ENCODE measurements at regions not wholly inside any gene's neighbourhood (a gene's known extent, or its start where the extent isn't known, plus 50 kb on each side); places are given as distances from the start of the nearest gene placed in this dataset.

DNA sequence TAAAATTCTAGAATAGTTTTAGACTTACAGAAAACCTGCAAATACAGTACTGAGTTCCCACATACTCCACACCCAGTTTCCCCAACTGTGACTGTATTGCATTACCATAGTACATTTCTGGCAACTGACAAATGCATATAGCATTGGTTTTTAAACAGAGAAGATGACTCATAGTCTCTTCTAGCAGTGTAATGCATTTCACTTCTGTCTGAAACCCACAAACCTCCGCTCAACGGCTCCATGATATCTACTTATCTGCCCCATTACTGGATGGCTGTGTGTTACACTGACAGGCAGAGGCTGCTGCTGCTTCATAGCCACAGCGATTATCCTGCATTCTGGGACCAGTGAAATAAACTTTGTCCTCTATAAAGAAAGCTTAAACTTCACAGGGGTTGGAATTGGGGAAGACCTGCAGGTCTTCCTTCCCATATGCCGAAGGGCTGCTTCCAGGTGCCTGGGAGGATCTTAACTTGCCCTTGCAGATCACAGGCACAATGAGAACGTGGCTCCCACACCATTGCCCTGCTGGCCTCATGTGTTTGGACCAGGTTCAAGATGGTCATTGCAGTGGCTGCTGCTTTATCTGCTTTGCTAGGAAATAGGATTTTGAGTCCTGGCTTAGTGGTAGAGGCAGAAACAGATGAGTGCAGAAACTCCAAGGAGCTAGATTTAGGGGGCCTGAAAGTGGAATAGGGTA is 742.6 kb upstream of the HS6ST1 start:
- no peak for TF ChIP-seq ZBTB20 (CRISPR knock-in tag; IDR thresholded peaks at IDR 0.05; ENCODE audit: borderline replicate concordance, low read depth)
- TF ChIP-seq ZMYM2 (CRISPR knock-in tag; IDR thresholded peaks at IDR 0.05), result no peak
- TF ChIP-seq, protein P1, sequence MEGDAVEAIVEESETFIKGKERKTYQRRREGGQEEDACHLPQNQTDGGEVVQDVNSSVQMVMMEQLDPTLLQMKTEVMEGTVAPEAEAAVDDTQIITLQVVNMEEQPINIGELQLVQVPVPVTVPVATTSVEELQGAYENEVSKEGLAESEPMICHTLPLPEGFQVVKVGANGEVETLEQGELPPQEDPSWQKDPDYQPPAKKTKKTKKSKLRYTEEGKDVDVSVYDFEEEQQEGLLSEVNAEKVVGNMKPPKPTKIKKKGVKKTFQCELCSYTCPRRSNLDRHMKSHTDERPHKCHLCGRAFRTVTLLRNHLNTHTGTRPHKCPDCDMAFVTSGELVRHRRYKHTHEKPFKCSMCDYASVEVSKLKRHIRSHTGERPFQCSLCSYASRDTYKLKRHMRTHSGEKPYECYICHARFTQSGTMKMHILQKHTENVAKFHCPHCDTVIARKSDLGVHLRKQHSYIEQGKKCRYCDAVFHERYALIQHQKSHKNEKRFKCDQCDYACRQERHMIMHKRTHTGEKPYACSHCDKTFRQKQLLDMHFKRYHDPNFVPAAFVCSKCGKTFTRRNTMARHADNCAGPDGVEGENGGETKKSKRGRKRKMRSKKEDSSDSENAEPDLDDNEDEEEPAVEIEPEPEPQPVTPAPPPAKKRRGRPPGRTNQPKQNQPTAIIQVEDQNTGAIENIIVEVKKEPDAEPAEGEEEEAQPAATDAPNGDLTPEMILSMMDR (CRISPR knock-in tag; IDR thresholded peaks at IDR 0.05), result no peak
